Non-pigmented ciliary epithelial cell (primary cell): ENCODE measurements at regions not wholly inside any gene's neighbourhood (a gene's known extent, or its start where the extent isn't known, plus 50 kb on each side); places are given as distances from the start of the nearest gene placed in this dataset.
A peak's percentile ranks its signal among the peaks of the same experiment; 100 is the strongest.
"Not testable (repeated sequence)": the region's sequence is repeated elsewhere in the genome, so short reads cannot be mapped to it uniquely, and the experiment has no call there.

Experiments
- DNase-seq: peaks from one replicate; pipeline ENCODE4 v3.0.0-alpha.2; 2010; ENCODE audit warnings: low read depth

DNA sequence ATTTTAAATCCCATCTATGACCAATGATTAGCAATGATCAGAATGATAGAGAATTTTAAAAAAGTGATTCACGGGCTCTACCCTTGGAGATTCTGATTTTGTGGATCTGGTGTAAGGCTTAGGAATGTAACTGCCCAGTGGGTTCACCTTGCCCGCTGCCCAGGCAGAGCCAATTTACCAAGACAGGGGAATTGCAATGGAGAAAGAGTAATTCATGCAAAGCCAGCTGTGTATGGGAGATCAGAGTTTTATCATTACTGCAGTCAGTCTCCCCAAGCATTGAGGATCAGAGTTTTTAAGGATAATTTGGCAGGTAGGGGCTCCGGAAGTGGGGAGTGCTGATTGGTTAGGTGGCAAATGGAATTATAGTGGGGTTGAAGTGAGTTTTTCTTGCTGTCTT, 480.6 kb downstream of the ATP23 start:
- no peak for DNase-seq

DNA sequence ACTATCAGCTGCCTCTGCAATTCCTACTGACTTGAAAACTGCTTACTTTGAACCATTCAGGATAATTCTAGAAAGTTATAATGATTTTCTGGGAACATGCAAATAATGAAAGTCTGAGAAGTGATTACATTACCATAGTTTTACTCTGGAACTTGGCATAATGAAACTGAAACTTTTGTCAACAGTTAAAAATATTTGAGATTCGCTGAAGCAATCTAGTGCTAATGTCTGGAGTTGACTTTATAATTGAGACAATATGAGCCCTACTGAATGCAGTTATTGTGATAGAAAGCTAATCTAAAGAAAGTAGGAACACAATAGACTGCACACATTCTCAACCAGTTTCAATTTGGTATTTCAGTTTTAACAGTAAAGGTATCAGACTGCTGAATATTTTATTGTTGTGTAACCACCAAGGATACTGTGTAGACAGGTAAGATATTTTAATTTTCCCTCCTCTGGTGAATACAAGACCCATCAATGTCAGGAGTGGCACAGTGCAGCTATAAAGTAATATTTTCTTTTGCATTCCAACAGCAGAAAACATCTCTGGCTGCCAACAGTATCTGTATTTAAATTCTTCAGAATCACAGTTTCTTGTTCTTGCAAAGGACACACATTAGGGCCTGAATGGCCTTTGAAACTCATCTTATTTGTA, 483.5 kb downstream of the ATP23 start:
- no peak for DNase-seq

GRCh38 chr12:58425481-58426392, 484.4 kb downstream of the ATP23 start:
- DNase-seq = peak; percentile 90

GRCh38 chr12:58426437-58426836, 485.1 kb downstream of the ATP23 start:
- DNase-seq = not testable (repeated sequence)

DNA sequence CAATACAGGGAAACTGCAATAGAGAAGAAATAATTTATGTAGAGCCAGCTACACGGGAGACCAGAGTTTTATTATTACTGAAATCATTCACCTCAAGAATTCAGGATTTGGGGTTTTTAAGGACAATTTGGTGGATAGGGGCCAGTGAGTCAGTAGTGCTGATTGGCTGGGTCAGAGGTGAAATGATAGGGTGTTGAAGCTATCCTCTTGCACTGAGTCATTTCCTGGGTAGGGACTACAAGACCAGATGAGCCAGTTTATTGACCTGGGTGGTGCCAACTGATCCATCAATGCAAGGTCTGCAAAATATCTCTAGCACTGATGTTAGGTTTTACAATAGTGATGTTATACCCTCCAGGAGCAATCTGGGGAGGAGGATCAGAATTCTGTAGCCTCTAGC, 486.3 kb downstream of the LRIG3 start:
- DNase-seq = no peak

- no peak for DNase-seq
Measured at GRCh38 chr12:58434726-58435125, 485.6 kb downstream of the LRIG3 start.

DNA sequence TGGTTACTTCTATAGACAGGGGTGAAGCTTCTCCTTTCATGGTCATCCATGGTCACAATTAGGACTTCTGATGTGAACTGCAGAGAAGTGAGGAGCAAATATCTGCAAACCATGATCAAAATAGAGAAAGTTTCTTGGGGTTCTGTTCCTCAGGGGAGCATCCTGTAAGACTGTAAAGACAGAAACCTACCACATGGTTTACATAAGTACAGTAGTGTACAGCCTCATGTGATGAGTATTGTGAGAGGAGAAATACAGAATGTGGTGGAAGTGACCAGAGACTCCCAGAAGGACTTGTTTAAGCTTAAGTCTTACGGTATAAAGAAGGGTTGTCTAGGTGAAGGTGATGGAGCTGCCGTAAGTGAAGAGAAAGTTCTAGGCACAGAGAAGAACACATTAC, 484.7 kb downstream of the LRIG3 start:
- no peak for DNase-seq

- DNase-seq = no peak
Measured at GRCh38 chr12:58441483-58441882, 478.8 kb downstream of the LRIG3 start.

GRCh38 chr12:58443273-58443980, 476.9 kb downstream of the LRIG3 start:
- DNase-seq = no peak

DNA sequence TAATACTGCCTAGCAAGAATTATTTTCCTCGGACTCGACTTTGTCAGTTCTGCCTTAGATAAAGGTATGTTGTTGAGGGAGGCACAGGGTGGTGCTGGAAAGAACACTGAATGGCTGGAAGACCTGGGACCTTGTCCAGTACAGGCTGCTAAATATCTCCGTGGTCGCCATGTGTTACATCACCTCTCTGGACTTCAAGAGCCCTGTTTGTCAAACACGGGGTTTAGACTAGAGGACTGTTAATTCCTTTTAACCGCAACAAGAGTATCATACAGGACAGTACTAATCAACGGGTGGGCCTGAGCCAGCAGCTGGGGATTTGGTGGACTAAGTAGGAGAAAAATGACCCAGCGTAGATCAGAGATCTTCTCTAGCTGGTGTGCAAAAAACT, 476.3 kb downstream of the LRIG3 start:
- DNase-seq = no peak

GRCh38 chr12:58450868-58451482, 469.3 kb downstream of the LRIG3 start:
- DNase-seq = no peak

GRCh38 chr12:58452546-58452945, 467.8 kb downstream of the LRIG3 start:
- DNase-seq = no peak

- DNase-seq = no peak
Measured at GRCh38 chr12:58453306-58453705, 467.0 kb downstream of the LRIG3 start.

DNA sequence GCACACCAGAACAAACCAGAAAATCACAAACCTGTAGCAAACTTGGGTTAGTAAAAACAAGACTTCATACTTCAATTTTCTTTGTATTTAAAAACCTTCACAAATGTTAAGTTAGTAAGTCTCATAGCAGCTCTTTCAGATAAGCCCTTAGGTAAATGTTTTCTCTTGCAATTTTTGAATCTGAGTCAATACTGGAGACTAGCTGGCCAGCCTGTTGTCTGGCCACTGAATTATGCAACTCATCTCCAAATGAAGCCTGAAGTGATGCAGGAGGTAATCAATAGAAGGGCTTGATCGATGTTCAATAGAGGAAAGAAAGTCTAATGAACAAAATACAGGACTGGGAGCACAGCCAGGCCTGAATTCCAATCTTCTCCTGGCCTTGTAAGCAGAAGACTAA, 465.2 kb downstream of the LRIG3 start:
- peak; percentile 36 for DNase-seq

DNA sequence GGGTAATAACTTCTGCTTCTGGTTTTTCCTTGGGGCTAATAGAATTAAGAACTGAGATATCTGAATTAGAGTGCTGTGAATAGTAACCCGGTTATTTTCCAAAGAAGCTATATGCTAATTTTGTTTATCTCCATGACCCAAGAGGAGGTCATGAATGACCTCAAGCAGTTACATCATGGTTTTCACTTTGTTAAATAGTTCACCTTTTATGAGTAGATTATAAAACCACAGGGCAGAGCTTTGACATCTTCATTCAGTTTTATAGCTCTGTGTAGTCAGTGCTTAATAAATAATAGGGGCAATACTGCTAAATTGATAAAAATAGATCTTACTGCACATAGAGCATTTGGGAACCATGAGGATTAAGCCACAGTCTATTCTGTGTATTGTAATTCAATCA, 462.2 kb downstream of the LRIG3 start:
- no peak for DNase-seq

- DNase-seq = no peak
Measured at GRCh38 chr12:58459191-58459590, 461.1 kb downstream of the LRIG3 start.

GRCh38 chr12:58463051-58463450, 457.3 kb downstream of the LRIG3 start:
- no peak for DNase-seq

GRCh38 chr12:58465418-58465817, 454.9 kb downstream of the LRIG3 start:
- DNase-seq = no peak

DNA sequence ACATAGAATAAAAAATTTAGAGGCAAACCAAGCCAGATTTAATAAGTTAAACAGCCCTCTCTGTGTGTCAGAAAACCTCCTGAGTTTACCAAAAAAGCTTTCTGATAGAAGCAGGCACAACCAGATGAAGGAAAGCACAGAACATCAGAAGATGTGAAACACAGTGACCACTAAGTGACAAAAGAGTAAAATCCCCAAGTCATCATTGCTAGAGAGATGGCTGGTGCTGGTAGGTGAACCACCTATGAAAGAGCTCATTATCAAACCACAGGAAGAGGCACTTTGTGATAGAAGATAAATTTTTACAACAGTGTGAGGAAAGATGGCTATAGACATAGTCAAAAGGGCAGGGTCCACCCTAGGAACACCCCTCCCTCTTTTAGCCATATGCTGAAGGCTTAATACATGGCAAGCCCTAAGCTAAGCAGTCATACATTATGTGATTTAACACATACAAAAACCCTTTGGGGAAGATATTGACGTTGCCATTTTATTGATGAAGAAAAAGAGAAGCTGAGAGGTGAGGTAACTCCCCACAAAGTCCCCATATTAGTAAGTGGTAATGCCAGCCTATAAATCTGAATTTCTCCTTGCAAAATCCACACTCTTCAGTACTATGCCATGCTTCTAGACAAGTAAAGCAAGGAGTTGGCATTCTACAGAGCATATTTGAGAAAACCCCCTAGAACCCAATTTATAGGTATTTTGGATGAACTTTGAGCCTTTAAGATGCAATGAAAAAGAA, 449.9 kb downstream of the LRIG3 start:
- no peak for DNase-seq

GRCh38 chr12:58479401-58479800, 440.9 kb downstream of the LRIG3 start:
- no peak for DNase-seq

- DNase-seq = no peak
Measured at GRCh38 chr12:58481811-58482210, 438.5 kb downstream of the LRIG3 start.

DNA sequence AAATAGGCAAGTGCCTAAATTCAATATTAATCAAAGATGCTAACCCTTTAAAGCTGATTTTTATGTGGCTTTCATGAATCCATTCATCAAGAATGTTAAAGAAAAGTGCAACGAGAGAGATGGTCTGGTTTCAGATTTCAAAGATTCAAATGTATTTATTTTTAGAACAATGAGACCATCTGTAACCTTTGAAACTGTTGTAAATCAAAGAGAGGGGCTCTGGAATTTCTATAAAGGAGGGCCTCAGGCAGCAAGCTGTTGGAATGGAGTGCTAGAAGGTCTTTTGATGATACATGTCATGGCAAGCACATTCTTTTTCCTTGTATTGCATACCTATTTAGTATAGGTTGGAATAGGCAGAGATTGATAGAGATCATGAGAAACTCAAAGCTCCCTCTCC, 433.0 kb downstream of the LRIG3 start:
- DNase-seq = no peak
